ENCODE measurements at regions not wholly inside any gene's neighbourhood (a gene's known extent, or its start where the extent isn't known, plus 50 kb on each side); places are given as distances from the start of the nearest gene placed in this dataset.

GRCh38 chr20:12644461-12644860 is 364.3 kb upstream of the SPTLC3 start:
- intact Hi-C loops (cut with micrococcal nuclease): no loop called here

GRCh38 chr20:12649234-12649633 is 359.5 kb upstream of the SPTLC3 start:
- intact Hi-C loops (cut with micrococcal nuclease): no loop called here

DNA sequence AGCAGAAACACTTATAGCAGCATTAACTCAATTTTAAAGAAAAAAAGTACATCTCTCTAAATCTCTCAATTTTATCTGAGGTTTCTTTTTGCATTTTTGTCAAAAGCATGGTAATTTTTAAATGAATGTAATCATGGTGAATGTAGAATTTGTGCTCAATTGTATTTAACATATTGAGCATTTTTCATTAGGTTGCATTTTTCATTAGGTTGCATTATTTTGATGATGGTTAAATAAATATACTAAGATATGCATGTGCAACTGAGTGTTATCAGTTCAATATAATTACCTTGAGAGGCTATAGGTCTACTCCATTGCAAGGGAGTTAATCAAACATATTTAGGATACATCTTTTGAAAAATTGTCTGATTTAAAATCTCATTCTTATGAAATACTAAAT is 355.1 kb upstream of the SPTLC3 start:
- intact Hi-C loops (cut with micrococcal nuclease): no loop called here

- intact Hi-C loops (cut with micrococcal nuclease): no loop called here
Observed at GRCh38 chr20:12659942-12660341, 348.8 kb upstream of the SPTLC3 start.

DNA sequence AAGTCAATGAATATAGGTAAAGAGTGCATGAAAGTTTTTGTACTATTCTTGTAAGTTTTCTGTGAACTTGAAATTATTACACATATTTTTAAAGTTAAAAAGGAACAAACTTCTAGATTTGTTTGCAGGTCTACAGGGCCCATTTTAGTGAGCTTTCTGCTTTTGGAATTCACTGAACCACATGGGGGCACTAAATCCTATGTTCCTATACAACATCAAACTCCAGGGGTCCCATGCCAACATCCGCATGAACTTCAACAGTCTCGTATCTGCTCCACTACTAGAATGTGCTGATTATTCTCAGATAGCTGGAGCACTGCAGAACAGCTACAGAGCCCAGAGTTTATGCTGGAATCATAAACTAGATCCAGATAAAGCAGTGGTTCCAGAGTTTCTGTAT is 347.9 kb upstream of the SPTLC3 start:
- intact Hi-C loops (cut with micrococcal nuclease): no loop called here

DNA sequence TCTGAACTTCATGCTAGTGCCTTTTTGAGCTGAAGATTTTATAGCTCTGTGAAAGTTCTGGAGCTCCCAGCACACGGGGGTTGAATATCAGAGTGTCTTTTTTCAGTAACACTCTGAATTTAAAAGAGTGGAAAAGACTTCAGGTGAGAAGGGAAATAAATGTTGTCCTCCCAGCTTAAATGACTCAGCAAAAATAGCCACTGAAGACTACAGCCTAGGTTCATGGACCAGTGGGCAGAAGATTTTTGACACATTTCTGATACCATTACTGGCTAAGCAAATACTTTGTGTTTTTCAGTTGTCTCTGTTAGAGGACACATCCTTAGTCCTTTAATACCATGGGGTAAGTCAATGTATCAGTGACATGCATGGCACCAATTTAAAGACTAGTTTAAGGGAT is 338.5 kb upstream of the SPTLC3 start:
- intact Hi-C loops (cut with micrococcal nuclease): no loop called here

DNA sequence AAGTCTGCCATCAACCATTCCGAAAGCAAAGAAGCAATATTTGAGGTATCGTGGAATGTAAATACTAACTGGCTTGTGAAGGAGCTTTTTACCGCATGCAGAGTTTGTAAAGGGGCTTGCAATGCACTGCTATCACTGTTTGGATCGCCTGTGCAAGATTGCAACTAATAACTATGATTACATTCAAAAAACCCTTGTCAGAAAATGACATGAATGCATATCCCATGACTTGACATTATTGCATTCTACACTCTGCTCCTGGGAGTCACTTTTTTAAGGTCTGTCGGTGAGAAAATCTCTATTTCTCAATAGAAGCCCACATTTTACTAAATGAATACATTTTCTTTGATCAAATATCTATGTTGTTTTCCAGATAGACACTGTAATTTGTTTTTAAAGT is 335.4 kb upstream of the SPTLC3 start:
- intact Hi-C loops (cut with micrococcal nuclease): no loop called here

GRCh38 chr20:12677925-12678324 is 330.8 kb upstream of the SPTLC3 start:
- intact Hi-C loops (cut with micrococcal nuclease): no loop called here

- intact Hi-C loops (cut with micrococcal nuclease): no loop called here
Observed at GRCh38 chr20:12679447-12679846, 329.3 kb upstream of the SPTLC3 start.

DNA sequence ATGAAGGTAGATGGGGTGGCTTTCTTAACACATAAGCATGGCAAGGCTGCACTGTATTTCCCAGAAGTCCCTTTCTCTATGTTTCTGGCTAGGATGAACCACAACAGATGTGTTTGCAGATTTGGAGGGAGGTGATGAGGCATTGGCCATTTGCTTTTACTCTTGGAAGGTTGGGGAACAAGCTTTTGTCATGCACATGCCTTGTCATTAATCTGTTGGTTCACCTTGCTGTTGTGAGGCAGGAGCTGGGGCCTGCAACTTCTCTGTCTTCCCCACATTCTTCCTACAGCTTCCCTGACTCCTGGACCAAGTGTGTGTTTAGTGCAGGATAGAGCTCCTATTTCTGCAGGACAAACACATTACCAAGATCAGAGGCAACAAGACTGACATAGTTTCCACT is 326.2 kb upstream of the SPTLC3 start:
- intact Hi-C loops (cut with micrococcal nuclease): no loop called here

GRCh38 chr20:12687476-12687875 is 321.3 kb upstream of the SPTLC3 start:
- intact Hi-C loops (cut with micrococcal nuclease): no loop called here

DNA sequence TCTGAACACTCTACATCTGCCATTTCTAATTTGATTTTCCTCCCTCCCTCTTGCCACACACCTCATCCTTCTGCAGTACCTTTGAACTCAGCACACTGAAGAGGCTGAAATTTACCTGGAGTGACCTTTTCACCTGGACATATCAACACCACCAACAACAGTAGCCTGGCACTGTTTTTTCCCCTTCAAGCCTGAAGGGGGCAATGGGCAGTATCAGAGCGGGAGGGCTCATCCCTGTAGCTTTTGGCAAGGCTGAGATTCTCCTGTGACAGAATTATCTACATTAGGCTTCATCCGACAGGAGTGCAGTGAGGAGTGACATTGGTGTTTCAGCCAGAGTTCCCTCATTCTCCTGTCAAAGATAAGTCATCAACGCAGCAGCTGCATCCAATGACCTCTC is 312.8 kb upstream of the SPTLC3 start:
- intact Hi-C loops (cut with micrococcal nuclease): no loop called here

DNA sequence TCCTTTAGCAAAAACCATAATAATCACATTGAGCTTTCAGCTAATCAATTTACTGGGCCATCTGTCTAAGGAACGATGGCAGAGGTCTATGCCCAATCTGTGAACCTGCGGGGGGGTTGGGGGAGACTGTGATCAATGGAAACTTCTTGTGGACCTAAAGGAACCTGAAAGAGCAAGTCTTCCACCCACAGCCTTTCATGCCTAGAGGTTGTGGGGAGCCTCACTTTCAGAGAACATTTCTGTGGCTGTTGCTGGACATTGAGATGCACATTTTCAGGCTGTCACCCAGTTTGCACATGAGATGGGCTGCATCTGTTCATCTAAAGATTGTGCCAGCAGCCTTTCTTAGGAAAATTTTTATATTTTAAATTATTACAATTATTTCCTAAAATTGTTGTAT is 310.0 kb upstream of the SPTLC3 start:
- intact Hi-C loops (cut with micrococcal nuclease): no loop called here

DNA sequence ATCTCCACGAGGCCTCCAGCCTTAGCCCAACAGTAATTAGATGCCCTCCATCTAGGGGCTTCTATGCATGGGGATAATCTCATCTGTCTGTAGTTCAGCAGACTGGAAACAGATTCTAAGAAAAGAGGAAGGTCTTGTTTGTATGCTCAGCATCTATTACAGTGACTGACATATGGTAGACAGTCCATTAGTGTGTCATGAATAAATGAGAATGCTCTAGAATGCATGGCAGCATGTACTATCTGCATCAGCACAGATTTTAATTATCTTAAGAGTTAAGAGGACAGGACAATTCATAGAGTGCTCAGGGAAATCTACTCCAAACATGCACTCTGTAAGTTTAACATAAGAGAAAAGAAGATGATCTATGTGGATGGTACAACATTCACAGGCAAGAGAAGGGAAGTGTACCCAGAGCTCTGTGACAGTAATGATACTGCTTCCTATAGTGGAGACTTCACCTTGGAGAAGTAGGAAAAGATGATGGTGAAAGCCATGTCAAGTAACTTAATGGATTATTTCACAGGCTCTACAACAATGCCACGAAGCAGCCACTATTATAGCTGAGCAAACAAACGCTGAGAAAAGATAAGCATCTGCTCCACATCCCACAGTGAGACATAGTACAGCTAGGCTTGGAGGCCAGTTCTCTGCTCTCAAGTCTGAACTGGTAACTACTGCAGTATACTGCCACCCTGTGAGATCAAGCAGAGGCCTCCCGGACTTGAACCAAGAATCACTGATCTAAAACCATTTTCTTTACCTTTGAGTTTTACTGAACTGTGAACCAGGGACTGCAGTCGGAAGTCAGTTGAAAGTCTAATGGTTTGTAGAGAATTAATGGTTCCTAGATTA is 309.2 kb upstream of the SPTLC3 start:
- intact Hi-C loops (cut with micrococcal nuclease): no loop called here

DNA sequence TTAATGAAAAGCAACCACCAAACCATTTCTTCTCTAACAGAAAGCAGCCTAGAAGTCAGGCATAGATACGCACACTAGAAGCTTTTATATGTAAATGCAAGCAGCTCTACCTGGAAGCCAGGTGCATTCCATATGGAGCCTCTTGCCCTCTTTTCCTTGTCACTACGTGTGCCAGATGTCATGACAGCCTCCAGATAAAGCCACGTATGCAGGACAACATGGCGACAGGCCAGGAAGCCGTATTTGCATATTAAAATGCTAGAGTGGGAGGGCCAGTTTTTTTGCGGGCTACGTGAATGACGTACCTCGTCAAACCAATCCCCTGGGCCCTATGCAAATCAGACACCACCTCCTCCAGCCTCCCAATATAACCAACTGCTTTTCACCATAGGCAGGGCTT is 308.1 kb upstream of the SPTLC3 start:
- intact Hi-C loops (cut with micrococcal nuclease): no loop called here

- intact Hi-C loops (cut with micrococcal nuclease): no loop called here
Observed at GRCh38 chr20:12702312-12702711, 306.5 kb upstream of the SPTLC3 start.

DNA sequence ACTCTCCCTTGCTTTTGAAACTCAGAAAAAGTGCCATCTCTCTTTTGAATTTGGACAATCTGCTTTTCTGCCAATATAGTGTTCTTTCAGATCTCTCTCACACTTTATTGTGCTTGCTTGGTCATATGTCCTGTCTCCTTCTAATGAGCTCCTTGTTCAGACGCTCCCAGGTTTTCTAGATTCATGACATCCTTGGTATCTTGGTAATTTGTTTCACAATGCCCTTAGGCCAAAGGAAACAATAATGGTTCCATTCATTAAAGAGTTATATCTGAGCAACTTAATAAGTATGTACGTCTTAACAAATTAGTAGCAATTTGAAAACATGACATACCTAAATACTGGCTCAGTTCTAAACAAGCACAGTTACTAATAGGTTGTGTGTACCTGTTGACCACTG is 293.4 kb upstream of the SPTLC3 start:
- intact Hi-C loops (cut with micrococcal nuclease): no loop called here

DNA sequence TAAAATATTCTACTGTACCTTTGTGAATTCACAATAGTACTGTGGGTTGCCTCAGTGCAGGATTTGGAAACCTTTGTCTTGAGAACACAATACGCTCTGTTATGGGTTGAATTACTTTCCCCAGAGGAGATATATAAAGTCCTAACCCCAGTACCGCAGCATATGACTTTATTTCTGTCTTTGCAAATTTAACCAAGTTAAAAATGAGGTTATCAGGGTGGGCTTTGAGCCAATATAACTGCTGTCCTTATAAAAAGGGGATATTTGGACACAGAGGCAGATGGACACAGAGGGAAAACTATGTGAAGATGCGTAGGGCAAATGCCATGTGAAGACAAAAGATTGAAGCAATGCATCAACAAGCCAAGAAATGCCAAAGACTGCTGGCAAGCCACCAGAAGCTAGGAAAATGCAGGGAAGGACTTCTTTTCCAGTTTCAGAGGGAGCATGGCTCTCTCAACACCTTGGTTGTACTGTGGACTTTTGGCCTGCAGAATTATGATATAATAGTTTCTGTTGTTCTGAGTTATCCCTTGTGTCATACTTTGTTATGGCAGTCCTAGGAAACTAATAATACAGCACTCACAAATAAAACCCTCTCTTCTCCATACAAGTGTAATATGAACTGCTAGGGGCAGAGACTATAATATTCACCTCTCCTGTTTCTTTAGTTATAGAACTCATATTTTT is 292.6 kb upstream of the SPTLC3 start:
- intact Hi-C loops (cut with micrococcal nuclease): no loop called here

DNA sequence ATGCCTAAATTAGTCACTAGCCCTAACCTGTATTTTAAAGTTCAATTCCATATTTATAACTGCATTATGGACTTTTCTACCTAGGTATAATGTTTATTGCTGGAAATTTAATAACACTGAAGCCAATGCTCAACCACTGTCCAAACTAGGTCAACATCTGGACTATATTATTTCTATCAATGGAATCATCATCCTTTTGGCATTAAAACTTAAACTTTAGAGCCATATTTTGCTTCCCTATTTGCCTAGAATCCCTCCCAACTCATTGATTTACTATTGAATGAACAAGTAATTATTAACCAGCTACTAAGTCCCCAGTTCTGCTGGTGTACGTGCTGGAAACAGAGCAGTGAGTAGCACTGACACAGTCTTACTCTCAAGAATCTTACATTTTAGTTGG is 291.7 kb upstream of the SPTLC3 start:
- intact Hi-C loops (cut with micrococcal nuclease): no loop called here

- intact Hi-C loops (cut with micrococcal nuclease): no loop called here
Observed at GRCh38 chr20:12718619-12719018, 290.2 kb upstream of the SPTLC3 start.

DNA sequence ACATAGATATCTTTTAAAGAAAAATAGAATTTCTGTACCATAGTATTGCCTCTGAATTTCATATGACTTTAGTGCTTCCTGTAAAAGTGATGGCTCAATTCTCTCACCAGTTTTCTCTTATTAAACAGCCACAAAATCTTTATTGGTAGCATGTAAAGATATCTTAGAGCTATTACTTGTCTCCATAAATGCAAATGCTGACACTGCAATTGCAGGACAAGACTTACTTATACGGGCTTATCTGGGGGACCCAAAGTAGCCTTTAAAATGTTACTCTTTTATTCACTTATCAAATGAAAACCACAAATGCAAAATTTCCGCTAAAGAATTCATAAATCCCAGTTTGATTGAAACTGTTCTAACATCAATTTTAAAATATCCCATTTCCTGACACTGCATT is 287.1 kb upstream of the SPTLC3 start:
- intact Hi-C loops (cut with micrococcal nuclease): no loop called here

GRCh38 chr20:12722091-12722490 is 286.7 kb upstream of the SPTLC3 start:
- intact Hi-C loops (cut with micrococcal nuclease): no loop called here

DNA sequence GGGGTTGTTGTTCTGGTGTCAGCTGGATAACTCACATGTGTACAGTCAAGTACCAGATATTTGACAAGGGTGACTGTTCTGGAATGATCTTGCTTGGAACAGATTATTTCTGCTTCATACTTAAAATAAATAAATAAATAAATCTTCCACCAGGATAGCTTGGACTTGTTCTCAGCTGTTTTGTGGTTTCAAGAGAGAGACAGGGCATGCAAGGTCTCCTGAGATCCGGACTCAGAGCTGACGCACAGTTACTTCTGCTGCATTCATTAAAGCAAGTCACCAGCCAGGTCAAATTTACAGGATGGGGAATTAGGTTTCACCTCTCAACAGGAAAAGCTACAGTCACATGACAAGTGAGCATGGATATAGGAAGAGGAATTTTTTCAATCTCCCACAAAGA is 285.0 kb upstream of the SPTLC3 start:
- intact Hi-C loops (cut with micrococcal nuclease): no loop called here
